ENCODE measurements at regions not wholly inside any gene's neighbourhood (a gene's known extent, or its start where the extent isn't known, plus 50 kb on each side); places are given as distances from the start of the nearest gene placed in this dataset.
"Not testable (repeated sequence)": the region's sequence is repeated elsewhere in the genome, so short reads cannot be mapped to it uniquely, and the experiment has no call there.

DNA sequence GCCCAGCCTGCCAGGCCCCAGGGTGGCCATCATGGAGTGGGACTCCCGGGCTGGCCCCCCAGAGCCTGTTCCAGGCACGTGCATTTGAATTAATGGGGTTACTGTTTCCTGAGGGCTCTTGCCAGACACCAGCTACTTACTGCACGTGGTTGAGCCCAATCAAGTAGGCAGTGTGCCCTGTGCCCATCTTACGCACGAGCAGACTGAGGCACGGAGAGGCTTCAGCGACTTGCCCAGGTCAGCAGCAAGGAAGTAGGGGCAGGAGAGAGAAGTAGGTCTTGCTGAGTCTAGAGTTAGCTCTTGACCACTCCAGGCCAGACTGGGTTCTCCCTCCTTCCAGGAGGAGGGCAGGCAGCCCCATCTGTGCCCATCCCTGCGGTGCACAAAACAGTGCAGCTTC is 67.7 kb downstream of the DIO3 start:
- DNase-seq (ENCODE audit: low read depth in 1 of 2, low spot score in 1 of 2) = no peak
- Histone ChIP-seq H3K27me3 (ENCODE audit: insufficient read depth, poor library complexity, severe bottlenecking) (no peaks in the 10 kb centered on the region), H3K4me3 (replicated peaks; ENCODE audit: insufficient read depth, low read length) (no peak overlapping the region), H3K27ac (replicated peaks) (no peak overlapping the region)
- TF ChIP-seq SPI1 (IDR thresholded peaks at IDR 0.05; ENCODE audit: borderline replicate concordance, low read depth) (no peak), CTCF (IDR thresholded peaks at IDR 0.05; ENCODE audit: insufficient read depth, low read length) (no peak), POLR2AphosphoS5 (IDR thresholded peaks at IDR 0.05; ENCODE audit: low read depth) (no peak)

- Histone ChIP-seq H3K27me3 (ENCODE audit: insufficient read depth, poor library complexity, severe bottlenecking) (no peaks in the 10 kb centered on the region), H3K4me3 (replicated peaks; ENCODE audit: insufficient read depth, low read length) (no peak overlapping the region), H3K27ac (replicated peaks) (no peak overlapping the region)
- no peak for DNase-seq (ENCODE audit: low read depth in 1 of 2, low spot score in 1 of 2)
- TF ChIP-seq CTCF (IDR thresholded peaks at IDR 0.05; ENCODE audit: insufficient read depth, low read length) (no peak), SPI1 (IDR thresholded peaks at IDR 0.05; ENCODE audit: borderline replicate concordance, low read depth) (no peak), REST (IDR thresholded peaks at IDR 0.05; ENCODE audit: insufficient replicate concordance, low read depth) (no peak), POLR2AphosphoS5 (IDR thresholded peaks at IDR 0.05; ENCODE audit: low read depth) (no peak), GABPA (IDR thresholded peaks at IDR 0.05; ENCODE audit: low read depth) (no peak)
Observed at GRCh38 chr14:101630056-101630965, 69.0 kb downstream of the DIO3 start.

DNA sequence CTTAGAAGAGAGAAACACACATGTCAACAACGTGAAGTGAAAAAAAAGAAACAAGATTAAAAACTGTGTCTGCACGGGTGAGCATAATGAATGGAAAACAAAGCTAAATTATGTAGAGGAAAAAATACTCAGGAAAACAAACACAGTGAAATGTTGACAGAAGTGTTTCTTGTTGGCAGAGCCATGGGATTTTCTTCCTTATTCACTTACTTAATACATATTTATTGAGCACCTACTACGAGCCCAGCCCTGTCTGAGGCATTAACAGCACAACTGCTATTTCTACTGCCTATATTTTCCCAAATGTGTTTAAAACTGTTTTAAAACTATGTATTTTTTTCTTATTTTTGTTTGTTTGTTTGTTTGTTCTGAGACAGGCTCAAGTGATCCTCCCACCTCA is 69.9 kb downstream of the DIO3 start:
- Histone ChIP-seq H3K27ac (replicated peaks) (no peak overlapping the region), H3K27me3 (ENCODE audit: insufficient read depth, poor library complexity, severe bottlenecking) (no peaks in the 10 kb centered on the region), H3K4me3 (replicated peaks; ENCODE audit: insufficient read depth, low read length) (no peak overlapping the region)
- TF ChIP-seq SPI1 (IDR thresholded peaks at IDR 0.05; ENCODE audit: borderline replicate concordance, low read depth) (no peak), POLR2AphosphoS5 (IDR thresholded peaks at IDR 0.05; ENCODE audit: low read depth) (no peak), REST (IDR thresholded peaks at IDR 0.05; ENCODE audit: insufficient replicate concordance, low read depth) (no peak), GABPA (IDR thresholded peaks at IDR 0.05; ENCODE audit: low read depth) (no peak), CTCF (IDR thresholded peaks at IDR 0.05; ENCODE audit: insufficient read depth, low read length) (no peak)
- DNase-seq (ENCODE audit: low read depth in 1 of 2, low spot score in 1 of 2) = no peak

DNA sequence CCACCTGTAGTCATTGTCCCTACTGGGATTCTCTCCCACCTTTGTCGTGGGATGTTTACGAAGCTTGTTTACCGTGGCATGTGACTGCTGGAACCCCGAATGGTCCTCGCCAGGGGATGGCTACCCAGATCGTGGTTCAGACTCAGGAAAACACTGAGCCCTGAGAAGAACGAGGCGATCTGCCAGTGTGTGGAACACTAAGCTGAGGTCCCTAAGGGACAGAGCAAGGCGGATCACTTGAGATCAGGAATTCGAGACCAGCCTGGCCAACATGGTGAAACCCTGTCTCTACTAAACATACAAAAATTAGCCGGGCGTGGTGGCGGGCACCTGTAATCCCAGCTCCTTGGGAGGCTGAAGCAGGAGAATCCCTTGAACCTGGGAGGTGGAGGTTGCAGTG is 70.7 kb downstream of the DIO3 start:
- H3K27ac ChIP-seq (replicated peaks); H3K27me3 ChIP-seq (ENCODE audit: insufficient read depth, poor library complexity, severe bottlenecking); H3K4me3 ChIP-seq (replicated peaks; ENCODE audit: insufficient read depth, low read length); DNase-seq (ENCODE audit: low read depth in 1 of 2, low spot score in 1 of 2): not testable (repeated sequence)

Data from HL-60 (cell line).